Chondrocyte (in vitro differentiated cells): ENCODE measurements at regions not wholly inside any gene's neighbourhood (a gene's known extent, or its start where the extent isn't known, plus 50 kb on each side); places are given as distances from the start of the nearest gene placed in this dataset.
"Not testable (repeated sequence)": the region's sequence is repeated elsewhere in the genome, so short reads cannot be mapped to it uniquely, and the experiment has no call there.

Experiments used
- DNase-seq: peaks from one replicate; pipeline ENCODE4 v3.0.0; 2021; ENCODE audit warnings: mixed read lengths, low spot score
- H3K27ac Mint-ChIP-seq: one replicate; pipeline ENCODE4 v1.8.0; 2021; ENCODE audit warnings: mild to moderate bottlenecking, moderate library complexity, mixed read lengths; ENCODE audit not compliant: unreplicated experiment
- H3K27me3 Mint-ChIP-seq: 2 replicates; pipeline ENCODE4 v1.8.0; 2021; ENCODE audit warnings: low read depth, mixed read lengths
- H3K36me3 Mint-ChIP-seq: 2 replicates; pipeline ENCODE4 v1.8.0; 2021; ENCODE audit warnings: low read depth, mixed read lengths
- H3K4me1 Mint-ChIP-seq: 2 replicates; pipeline ENCODE4 v1.8.0; 2021; ENCODE audit warnings: low read depth, mild to moderate bottlenecking, mixed read lengths
- H3K4me3 Mint-ChIP-seq: one replicate; pipeline ENCODE4 v1.8.0; 2021; ENCODE audit warnings: mild to moderate bottlenecking, moderate library complexity, mixed read lengths; ENCODE audit not compliant: unreplicated experiment
- H3K9me3 Mint-ChIP-seq: 2 replicates; pipeline ENCODE4 v1.8.0; 2021; ENCODE audit warnings: low read depth, mixed read lengths
- TF ChIP-seq, protein P1 (sequence below): fragments of 200-600 bp; sonication (generic); IDR thresholded peaks from 2 replicates; pipeline ENCODE4 v1.5.0; 2021; ENCODE audit warnings: antibody characterized with exemption, mild to moderate bottlenecking, moderate library complexity

- Mint-ChIP-seq H3K4me3 (no peak overlapping the region), H3K9me3 (no peaks in the 10 kb centered on the region), H3K36me3 (no peaks in the 10 kb centered on the region), H3K4me1 (peaks cover 12% of the 10 kb centered on the region), H3K27me3 (peaks cover 6% of the 10 kb centered on the region), H3K27ac (no peak overlapping the region)
- no peak for DNase-seq
- TF ChIP-seq, protein P1, sequence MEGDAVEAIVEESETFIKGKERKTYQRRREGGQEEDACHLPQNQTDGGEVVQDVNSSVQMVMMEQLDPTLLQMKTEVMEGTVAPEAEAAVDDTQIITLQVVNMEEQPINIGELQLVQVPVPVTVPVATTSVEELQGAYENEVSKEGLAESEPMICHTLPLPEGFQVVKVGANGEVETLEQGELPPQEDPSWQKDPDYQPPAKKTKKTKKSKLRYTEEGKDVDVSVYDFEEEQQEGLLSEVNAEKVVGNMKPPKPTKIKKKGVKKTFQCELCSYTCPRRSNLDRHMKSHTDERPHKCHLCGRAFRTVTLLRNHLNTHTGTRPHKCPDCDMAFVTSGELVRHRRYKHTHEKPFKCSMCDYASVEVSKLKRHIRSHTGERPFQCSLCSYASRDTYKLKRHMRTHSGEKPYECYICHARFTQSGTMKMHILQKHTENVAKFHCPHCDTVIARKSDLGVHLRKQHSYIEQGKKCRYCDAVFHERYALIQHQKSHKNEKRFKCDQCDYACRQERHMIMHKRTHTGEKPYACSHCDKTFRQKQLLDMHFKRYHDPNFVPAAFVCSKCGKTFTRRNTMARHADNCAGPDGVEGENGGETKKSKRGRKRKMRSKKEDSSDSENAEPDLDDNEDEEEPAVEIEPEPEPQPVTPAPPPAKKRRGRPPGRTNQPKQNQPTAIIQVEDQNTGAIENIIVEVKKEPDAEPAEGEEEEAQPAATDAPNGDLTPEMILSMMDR, result no peak
Observed at GRCh38 chr5:2153350-2153749, 270.6 kb upstream of the IRX4 start.

GRCh38 chr5:2151301-2151888 is 268.7 kb upstream of the IRX4 start:
- not testable (repeated sequence) for H3K36me3 Mint-ChIP-seq, H3K27me3 Mint-ChIP-seq, H3K4me3 Mint-ChIP-seq, H3K27ac Mint-ChIP-seq, DNase-seq, H3K9me3 Mint-ChIP-seq
- TF ChIP-seq, protein P1, result peak; percentile 83
- H3K4me1 Mint-ChIP-seq, result peaks cover 12% of the 10 kb centered on the region

GRCh38 chr5:2149195-2149539 is 266.4 kb upstream of the IRX4 start:
- Mint-ChIP-seq H3K36me3 (no peaks in the 10 kb centered on the region), H3K27ac (no peak overlapping the region), H3K9me3 (peaks cover 4% of the 10 kb centered on the region), H3K4me3 (peak overlapping the region; percentile 28), H3K4me1 (peaks cover 12% of the 10 kb centered on the region), H3K27me3 (peaks cover 6% of the 10 kb centered on the region)
- TF ChIP-seq, protein P1, result no peak
- DNase-seq, result no peak

DNA sequence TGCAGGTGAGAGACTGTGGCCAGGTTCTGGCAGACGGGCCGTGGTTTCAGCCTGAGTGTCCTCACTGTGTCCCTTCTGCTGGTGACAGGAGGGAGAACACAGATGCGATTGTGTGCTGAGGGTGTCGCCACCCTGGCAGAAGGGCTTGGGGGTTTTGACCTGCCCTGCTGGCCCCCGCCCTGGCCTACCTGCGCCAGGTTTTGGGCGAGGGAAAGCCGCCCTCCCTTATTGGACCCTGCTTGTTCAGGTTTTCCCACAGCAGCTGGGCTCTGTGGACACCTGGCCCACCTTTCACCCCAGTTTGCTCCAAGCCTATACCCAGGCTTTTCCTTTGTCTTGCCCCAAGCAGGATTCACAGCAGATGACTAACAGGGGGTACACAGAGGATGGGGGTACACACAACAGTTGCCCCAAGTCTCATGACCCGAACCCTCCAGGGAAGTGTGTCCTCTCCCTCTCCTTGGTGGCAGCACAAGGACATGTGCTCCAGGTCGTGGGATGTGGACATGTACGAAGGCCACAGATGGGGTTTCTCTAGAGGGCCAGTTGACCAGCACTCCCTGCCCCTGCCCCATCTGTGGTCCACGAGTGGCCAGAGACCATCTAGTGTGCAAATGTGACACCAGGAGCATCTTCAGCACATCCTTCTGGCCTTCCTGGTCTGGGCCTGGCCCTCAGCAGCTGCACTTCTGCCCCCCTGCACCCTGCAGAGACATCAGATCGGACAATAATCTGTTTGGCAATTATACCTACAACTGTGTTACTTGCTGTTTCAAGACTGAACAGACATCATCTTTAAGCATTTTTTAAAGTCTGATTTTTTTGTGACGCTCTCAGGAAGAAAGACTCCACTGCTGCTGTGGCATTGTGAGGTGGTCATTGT is 265.8 kb upstream of the IRX4 start:
- peaks cover 12% of the 10 kb centered on the region for H3K4me1 Mint-ChIP-seq
- DNase-seq, result no peak
- TF ChIP-seq, protein P1, result no peak
- peaks cover 6% of the 10 kb centered on the region for H3K27me3 Mint-ChIP-seq
- peaks cover 7% of the 10 kb centered on the region for H3K9me3 Mint-ChIP-seq
- no peaks in the 10 kb centered on the region for H3K36me3 Mint-ChIP-seq
- H3K4me3 Mint-ChIP-seq, result peak overlapping the region; percentile 28
- no peak overlapping the region for H3K27ac Mint-ChIP-seq

GRCh38 chr5:2147504-2148311 is 265.0 kb upstream of the IRX4 start:
- Mint-ChIP-seq H3K27ac (no peak overlapping the region), H3K4me1 (peaks cover 12% of the 10 kb centered on the region), H3K27me3 (peaks cover 8% of the 10 kb centered on the region), H3K9me3 (peaks cover 7% of the 10 kb centered on the region), H3K4me3 (no peak overlapping the region), H3K36me3 (no peaks in the 10 kb centered on the region)
- DNase-seq, result no peak
- TF ChIP-seq, protein P1, result no peak
